Prostate gland (tissue), 2 donors: ENCODE measurements at regions not wholly inside any gene's neighbourhood (a gene's known extent, or its start where the extent isn't known, plus 50 kb on each side); places are given as distances from the start of the nearest gene placed in this dataset.

Source experiments
- DNase-seq: peaks from one replicate; pipeline ENCODE4 v3.0.0-alpha.2; 2019; ENCODE audit warnings: low spot score
- H3K27ac ChIP-seq, 2 donors: fragments of 200-600 bp; sonication (generic); 2 replicates each; pipeline ENCODE4 v1.5.1; 2017 to 2019
- H3K27me3 ChIP-seq: fragments of 200-600 bp; sonication (generic); replicated peaks from 2 replicates; pipeline ENCODE4 v1.5.1; 2019; ENCODE audit not compliant: insufficient read depth
- H3K36me3 ChIP-seq, 2 donors: fragments of 200-600 bp; sonication (generic); 1 replicate in 1 of 2; 2 replicates in 1 of 2; pipeline versions ENCODE4 v1.5.1 to v1.8.1; 2017 to 2019
- H3K4me1 ChIP-seq: fragments of 200-600 bp; sonication (generic); replicated peaks from 2 replicates; pipeline ENCODE4 v1.5.1; 2019
- H3K4me3 ChIP-seq, 2 donors: fragments of 200-600 bp; sonication (generic); 2 replicates each; pipeline ENCODE4 v1.5.1; 2017 to 2019
- H3K9me3 ChIP-seq: fragments of 200-600 bp; sonication (generic); 2 replicates; pipeline ENCODE4 v1.5.1; 2017
- POLR2A ChIP-seq: fragments of 450-650 bp; IDR thresholded peaks from one replicate; pipeline ENCODE4 v1.6.1; 2016; ENCODE audit warnings: antibody characterized with exemption, mild to moderate bottlenecking
- POLR2AphosphoS5 ChIP-seq: sonication (generic); formaldehyde crosslinking; IDR thresholded peaks from one replicate; pipeline ENCODE4 v1.6.1; 2017; ENCODE audit warnings: antibody characterized with exemption
- WGBS: methylation state at CpG from one replicate; pipeline ENCODE4 v1.1.5; 2018; 5-methylcytosine and 5-hydroxymethylcytosine counted together
- intact Hi-C: fragments of 100-400 bp; cut with DNase I; formaldehyde crosslinking; loops from one replicate; pipeline ENCODE4 v1.14.2; 2022
- TF ChIP-seq, protein P1 (sequence below), 4 experiments: fragments of 200-600 bp in 2 of 4; fragments of 450-650 bp in 2 of 4; sonication (generic) in 2 of 4; IDR thresholded peaks; 1 replicate in 3 of 4; 2 replicates in 1 of 4; pipeline ENCODE4 v1.5.1; 2016 to 2019; ENCODE audit warnings: antibody characterized with exemption in 4 of 4, mild to moderate bottlenecking in 2 of 4, moderate library complexity in 2 of 4

GRCh38 chr12:45651029-45651428 lies 78.5 kb upstream of the ARID2 start:
- intact Hi-C loops = no loop called here

DNA sequence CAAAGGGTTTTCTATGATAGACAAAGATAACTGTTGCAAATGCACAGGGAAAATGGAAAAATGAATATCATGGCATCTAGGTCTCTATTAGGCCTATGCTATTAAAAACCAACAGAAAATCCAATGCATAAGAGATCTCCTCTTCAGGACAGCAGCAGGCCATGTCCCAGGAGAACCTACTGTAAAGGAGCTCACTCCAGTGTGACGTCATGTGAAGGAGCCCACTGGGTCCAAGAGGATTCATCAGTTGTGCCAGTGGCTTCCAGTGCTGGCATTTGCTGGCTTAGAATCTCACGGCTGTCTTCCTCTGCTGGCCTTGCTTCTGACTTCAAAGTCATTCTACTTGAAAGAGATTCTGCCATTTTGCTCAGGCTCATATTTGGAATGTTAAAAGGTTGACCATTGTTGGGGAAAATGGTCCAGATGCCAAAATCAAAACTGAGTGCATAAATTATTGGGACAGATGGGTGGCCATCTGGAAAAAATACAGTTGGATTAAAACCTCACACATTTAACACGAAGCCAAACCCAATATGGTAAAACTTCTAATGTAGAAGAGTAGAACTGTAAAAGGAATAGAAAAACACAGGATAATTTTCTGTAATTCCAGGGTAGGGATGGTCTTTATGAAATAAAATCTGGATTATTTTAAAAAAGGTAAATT lies 75.4 kb upstream of the ARID2 start:
- WGBS = 97% methylated on average over 3 of the region's 3 CpGs
- Histone ChIP-seq H3K9me3 (no peaks in the 10 kb centered on the region), H3K27me3 (no peaks in the 10 kb centered on the region), H3K4me3 (no peak overlapping the region), H3K27ac (no peak overlapping the region), H3K4me1 (no peaks in the 10 kb centered on the region), H3K36me3 (peaks cover 0 to 3% of the 10 kb centered on the region in 2 donors)
- TF ChIP-seq POLR2A (no peak), POLR2AphosphoS5 (no peak)
- TF ChIP-seq, protein P1, sequence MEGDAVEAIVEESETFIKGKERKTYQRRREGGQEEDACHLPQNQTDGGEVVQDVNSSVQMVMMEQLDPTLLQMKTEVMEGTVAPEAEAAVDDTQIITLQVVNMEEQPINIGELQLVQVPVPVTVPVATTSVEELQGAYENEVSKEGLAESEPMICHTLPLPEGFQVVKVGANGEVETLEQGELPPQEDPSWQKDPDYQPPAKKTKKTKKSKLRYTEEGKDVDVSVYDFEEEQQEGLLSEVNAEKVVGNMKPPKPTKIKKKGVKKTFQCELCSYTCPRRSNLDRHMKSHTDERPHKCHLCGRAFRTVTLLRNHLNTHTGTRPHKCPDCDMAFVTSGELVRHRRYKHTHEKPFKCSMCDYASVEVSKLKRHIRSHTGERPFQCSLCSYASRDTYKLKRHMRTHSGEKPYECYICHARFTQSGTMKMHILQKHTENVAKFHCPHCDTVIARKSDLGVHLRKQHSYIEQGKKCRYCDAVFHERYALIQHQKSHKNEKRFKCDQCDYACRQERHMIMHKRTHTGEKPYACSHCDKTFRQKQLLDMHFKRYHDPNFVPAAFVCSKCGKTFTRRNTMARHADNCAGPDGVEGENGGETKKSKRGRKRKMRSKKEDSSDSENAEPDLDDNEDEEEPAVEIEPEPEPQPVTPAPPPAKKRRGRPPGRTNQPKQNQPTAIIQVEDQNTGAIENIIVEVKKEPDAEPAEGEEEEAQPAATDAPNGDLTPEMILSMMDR (IDR thresholded peaks at IDR 0.05) = no peak
- no peak for DNase-seq
- intact Hi-C loops = no loop called here

More at GRCh38 chr12:45651029-45651428, 78.5 kb upstream of the ARID2 start:
- DNase-seq = no peak
- Histone ChIP-seq H3K27ac (no peak overlapping the region), H3K4me3 (no peak overlapping the region), H3K36me3 (peaks cover 0 to 3% of the 10 kb centered on the region in 2 donors), H3K4me1 (no peaks in the 10 kb centered on the region), H3K9me3 (no peaks in the 10 kb centered on the region), H3K27me3 (no peaks in the 10 kb centered on the region)
- WGBS = 72% methylated on average over 1 of the region's 1 CpG
- TF ChIP-seq POLR2AphosphoS5 = no peak
- TF ChIP-seq POLR2A = no peak

DNA sequence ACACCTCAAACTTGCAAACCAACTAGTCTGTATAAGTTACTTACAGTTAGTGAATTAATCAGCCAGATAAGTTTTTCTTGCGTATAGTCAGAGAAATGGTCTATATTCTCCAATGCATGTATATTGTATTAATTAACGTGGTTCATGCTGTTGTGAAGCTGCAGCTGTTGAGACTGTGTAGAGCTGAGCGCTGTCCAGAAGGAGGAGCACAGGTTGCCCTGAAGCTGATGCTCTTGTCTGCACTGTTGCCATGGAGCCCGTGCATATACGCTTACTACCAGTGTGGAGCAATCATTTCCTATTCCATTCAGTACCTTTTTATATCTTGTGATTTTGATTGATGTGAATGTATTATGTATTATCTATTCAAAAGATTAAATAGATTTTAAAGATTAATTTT lies 74.3 kb upstream of the ARID2 start:
- H3K9me3 ChIP-seq = no peaks in the 10 kb centered on the region
- TF ChIP-seq POLR2AphosphoS5 = no peak
- H3K4me3 ChIP-seq = no peak overlapping the region
- no peak for DNase-seq
- intact Hi-C loops = no loop called here
- no peaks in the 10 kb centered on the region for H3K27me3 ChIP-seq
- WGBS = 85% methylated on average over 5 of the region's 5 CpGs
- H3K27ac ChIP-seq = no peak overlapping the region
- H3K36me3 ChIP-seq = peaks cover 0 to 3% of the 10 kb centered on the region in 2 donors
- H3K4me1 ChIP-seq = no peaks in the 10 kb centered on the region

- Histone ChIP-seq H3K27me3 (no peaks in the 10 kb centered on the region), H3K27ac (no peak overlapping the region), H3K4me1 (no peaks in the 10 kb centered on the region), H3K9me3 (no peaks in the 10 kb centered on the region), H3K4me3 (no peak overlapping the region), H3K36me3 (peaks cover 0 to 3% of the 10 kb centered on the region in 2 donors)
- intact Hi-C loops = no loop called here
- 95% methylated on average over 2 of the region's 2 CpGs for WGBS
- TF ChIP-seq POLR2A (no peak), POLR2AphosphoS5 (no peak)
- TF ChIP-seq, protein P1 (IDR thresholded peaks at IDR 0.05) = no peak
- no peak for DNase-seq
Measured at GRCh38 chr12:45655743-45656142, 73.8 kb upstream of the ARID2 start.

DNA sequence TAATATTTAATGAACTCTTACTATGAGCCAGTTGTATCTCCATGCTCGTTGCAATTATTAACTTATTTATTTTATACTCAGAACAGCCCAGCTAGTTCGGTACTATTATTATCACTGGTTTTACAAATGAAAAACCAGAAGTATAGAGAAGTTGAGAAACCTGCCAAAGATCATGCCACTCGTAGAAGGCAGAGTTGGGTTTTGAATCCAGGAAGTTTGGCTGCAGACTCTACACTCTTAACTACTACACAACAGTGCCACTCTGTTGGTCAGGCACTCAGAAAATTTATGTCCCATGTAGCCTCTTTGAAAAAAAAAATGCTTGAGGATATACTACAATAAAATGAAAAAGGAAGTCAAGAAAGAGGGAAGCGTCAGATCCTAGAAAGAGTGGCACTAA lies 71.5 kb upstream of the ARID2 start:
- Histone ChIP-seq H3K27ac (no peak overlapping the region), H3K4me3 (no peak overlapping the region), H3K9me3 (no peaks in the 10 kb centered on the region), H3K27me3 (no peaks in the 10 kb centered on the region), H3K4me1 (no peaks in the 10 kb centered on the region), H3K36me3 (peaks cover 0 to 3% of the 10 kb centered on the region in 2 donors)
- WGBS = 87% methylated on average over 4 of the region's 4 CpGs
- no peak for DNase-seq
- no peak for TF ChIP-seq POLR2A
- TF ChIP-seq, protein P1 (IDR thresholded peaks at IDR 0.05) = no peak
- no peak for TF ChIP-seq POLR2AphosphoS5
- intact Hi-C loops = no loop called here

DNA sequence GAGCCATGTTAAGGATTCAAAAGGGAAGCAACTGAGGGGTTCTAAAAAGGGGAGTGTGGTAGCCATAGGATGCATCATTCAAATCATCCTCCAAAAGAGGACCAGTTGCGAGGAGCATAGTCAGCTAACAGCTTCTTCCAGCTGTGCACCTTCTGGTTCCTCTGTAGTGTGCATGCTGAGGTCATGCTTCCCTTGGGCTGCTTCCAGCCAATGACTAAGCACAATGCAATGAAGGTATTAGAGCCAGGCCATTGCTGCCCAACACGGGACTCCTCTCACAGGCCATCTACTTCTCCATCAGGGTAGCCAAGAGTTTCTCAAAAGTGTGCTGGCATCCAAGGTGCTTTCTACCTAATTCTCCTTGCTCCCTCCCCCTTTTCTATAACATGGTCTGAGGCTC lies 69.2 kb upstream of the ARID2 start:
- DNase-seq = no peak

More for the DNA sequence above, 69.2 kb upstream of the ARID2 start:
- no peak overlapping the region for H3K4me3 ChIP-seq
- no peaks in the 10 kb centered on the region for H3K4me1 ChIP-seq
- H3K36me3 ChIP-seq = no peaks in the 10 kb centered on the region
- intact Hi-C loops = no loop called here
- H3K9me3 ChIP-seq = no peaks in the 10 kb centered on the region
- TF ChIP-seq POLR2AphosphoS5 (no peak), POLR2A (no peak)
- TF ChIP-seq, protein P1 (IDR thresholded peaks at IDR 0.05) = no peak
- WGBS = 63% methylated on average over 2 of the region's 2 CpGs
- no peaks in the 10 kb centered on the region for H3K27me3 ChIP-seq
- H3K27ac ChIP-seq = no peak overlapping the region
